Thoracic aorta (tissue), 2 donors: ENCODE measurements at regions not wholly inside any gene's neighbourhood (a gene's known extent, or its start where the extent isn't known, plus 50 kb on each side); places are given as distances from the start of the nearest gene placed in this dataset.

Experiments used
- ATAC-seq: fragments of 150-250 bp; one replicate; pipeline ENCODE4 v1.8.0; 2017; ENCODE audit warnings: low read depth; ENCODE audit not compliant: insufficient number of reproducible peaks, low FRiP score
- DNase-seq: peaks from one replicate; pipeline ENCODE4 v3.0.0-alpha.2; 2020; ENCODE audit warnings: low spot score
- H3K27ac ChIP-seq, 2 donors: fragments of 200-600 bp; sonication (generic); 1 replicate in 1 of 2; 2 replicates in 1 of 2; pipeline ENCODE4 v1.5.1; 2016; ENCODE audit warnings: mild to moderate bottlenecking in 2 of 2, moderate library complexity in 2 of 2
- H3K27me3 ChIP-seq: fragments of 200-600 bp; sonication (generic); replicated peaks from 2 replicates; pipeline ENCODE4 v1.6.0; 2016; ENCODE audit warnings: mild to moderate bottlenecking; ENCODE audit not compliant: insufficient read depth
- H3K36me3 ChIP-seq: fragments of 200-600 bp; sonication (generic); one replicate; pipeline ENCODE4 v1.5.1; 2016
- H3K4me1 ChIP-seq, 2 donors: fragments of 200-600 bp; sonication (generic); 1 replicate in 1 of 2; 2 replicates in 1 of 2; pipeline versions ENCODE4 v1.5.1 to v1.6.0; 2016; ENCODE audit warnings: low read depth in 2 of 2, mild to moderate bottlenecking in 1 of 2; ENCODE audit not compliant: control insufficient read depth in 1 of 2
- H3K4me3 ChIP-seq: fragments of 200-600 bp; sonication (generic); 2 replicates; pipeline ENCODE4 v1.5.1; 2016; ENCODE audit warnings: mild to moderate bottlenecking
- H3K9me3 ChIP-seq: fragments of 200-600 bp; sonication (generic); 2 replicates; pipeline ENCODE4 v1.5.1; 2016
- TF ChIP-seq, protein P1 (sequence below): fragments of 200-600 bp; sonication (generic); IDR thresholded peaks from one replicate; pipeline ENCODE4 v1.5.1; 2019; ENCODE audit warnings: antibody characterized with exemption

DNA sequence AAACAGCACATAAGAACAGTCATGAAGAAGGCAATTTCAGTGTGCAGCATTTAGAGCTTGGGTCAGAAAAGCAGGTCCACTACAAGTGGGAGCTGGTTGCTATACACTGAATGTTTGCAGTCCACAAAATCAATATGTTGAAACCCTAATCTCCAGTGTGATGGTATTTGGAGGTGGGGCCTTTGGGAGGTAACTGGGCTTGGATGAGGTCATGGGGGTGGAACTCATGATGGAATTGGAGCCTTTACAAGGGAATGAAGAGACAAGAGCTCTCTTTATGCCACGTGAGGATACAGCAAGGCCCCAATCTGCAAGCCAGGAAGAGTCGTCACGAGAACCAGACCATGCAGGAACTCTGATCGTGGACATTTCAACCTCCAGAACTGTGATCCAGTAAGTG, 216.7 kb upstream of the SLC35B3 start:
- Histone ChIP-seq H3K9me3 (no peaks in the 10 kb centered on the region), H3K4me1 (no peaks in the 10 kb centered on the region), H3K4me3 (no peak overlapping the region), H3K27ac (no peak overlapping the region), H3K27me3 (no peaks in the 10 kb centered on the region), H3K36me3 (no peaks in the 10 kb centered on the region)
- ATAC-seq (no peak), DNase-seq (no peak)
- TF ChIP-seq, protein P1, sequence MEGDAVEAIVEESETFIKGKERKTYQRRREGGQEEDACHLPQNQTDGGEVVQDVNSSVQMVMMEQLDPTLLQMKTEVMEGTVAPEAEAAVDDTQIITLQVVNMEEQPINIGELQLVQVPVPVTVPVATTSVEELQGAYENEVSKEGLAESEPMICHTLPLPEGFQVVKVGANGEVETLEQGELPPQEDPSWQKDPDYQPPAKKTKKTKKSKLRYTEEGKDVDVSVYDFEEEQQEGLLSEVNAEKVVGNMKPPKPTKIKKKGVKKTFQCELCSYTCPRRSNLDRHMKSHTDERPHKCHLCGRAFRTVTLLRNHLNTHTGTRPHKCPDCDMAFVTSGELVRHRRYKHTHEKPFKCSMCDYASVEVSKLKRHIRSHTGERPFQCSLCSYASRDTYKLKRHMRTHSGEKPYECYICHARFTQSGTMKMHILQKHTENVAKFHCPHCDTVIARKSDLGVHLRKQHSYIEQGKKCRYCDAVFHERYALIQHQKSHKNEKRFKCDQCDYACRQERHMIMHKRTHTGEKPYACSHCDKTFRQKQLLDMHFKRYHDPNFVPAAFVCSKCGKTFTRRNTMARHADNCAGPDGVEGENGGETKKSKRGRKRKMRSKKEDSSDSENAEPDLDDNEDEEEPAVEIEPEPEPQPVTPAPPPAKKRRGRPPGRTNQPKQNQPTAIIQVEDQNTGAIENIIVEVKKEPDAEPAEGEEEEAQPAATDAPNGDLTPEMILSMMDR, result no peak

DNA sequence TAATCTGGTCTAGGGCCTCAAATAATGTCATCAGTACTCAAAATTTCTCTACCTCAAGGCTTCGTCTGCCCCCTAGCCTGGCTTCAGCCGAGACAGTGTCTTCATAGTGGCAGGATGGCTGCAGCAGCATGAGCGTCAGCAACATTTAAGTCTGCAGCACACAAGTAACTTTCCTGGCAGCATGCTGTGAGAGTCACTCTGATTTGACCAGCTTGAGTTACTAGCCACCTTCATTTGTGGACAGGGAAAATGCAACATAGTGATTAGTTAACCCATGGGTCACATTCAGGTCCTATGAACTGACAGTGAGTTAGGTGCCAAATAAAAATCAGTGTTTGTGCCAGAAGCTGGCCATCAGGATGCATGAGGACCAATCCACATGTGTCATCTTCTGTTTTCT, 209.9 kb upstream of the SLC35B3 start:
- no peaks in the 10 kb centered on the region for H3K36me3 ChIP-seq
- DNase-seq (no peak), ATAC-seq (no peak)
- H3K4me1 ChIP-seq, result no peaks in the 10 kb centered on the region
- H3K27me3 ChIP-seq, result no peaks in the 10 kb centered on the region
- no peak overlapping the region for H3K4me3 ChIP-seq
- H3K9me3 ChIP-seq, result no peaks in the 10 kb centered on the region
- H3K27ac ChIP-seq, result no peak overlapping the region
- TF ChIP-seq, protein P1, result no peak

DNA sequence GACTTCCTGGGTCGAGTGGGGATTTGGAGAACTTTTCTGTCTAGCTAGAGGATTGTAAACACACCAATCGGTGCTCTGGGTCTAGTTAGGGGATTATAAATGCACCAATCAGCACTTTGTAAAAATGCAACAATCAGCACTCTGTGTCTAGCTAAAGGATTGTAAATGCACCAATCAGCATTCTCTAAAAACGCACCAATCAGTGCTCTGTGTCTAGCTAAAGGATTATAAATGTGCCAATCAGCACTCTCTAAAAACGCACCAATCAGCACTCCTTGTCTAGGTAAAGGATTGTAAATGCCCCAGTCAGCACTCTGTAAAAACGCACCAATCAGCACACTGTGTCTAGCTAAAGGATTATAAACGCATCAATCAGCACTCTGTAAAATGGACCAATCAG, 209.0 kb upstream of the SLC35B3 start:
- Histone ChIP-seq H3K27me3 (no peaks in the 10 kb centered on the region), H3K36me3 (no peaks in the 10 kb centered on the region), H3K9me3 (no peaks in the 10 kb centered on the region), H3K4me3 (no peak overlapping the region), H3K27ac (no peak overlapping the region), H3K4me1 (no peaks in the 10 kb centered on the region)
- TF ChIP-seq, protein P1, result no peak
- ATAC-seq (no peak), DNase-seq (no peak)

DNA sequence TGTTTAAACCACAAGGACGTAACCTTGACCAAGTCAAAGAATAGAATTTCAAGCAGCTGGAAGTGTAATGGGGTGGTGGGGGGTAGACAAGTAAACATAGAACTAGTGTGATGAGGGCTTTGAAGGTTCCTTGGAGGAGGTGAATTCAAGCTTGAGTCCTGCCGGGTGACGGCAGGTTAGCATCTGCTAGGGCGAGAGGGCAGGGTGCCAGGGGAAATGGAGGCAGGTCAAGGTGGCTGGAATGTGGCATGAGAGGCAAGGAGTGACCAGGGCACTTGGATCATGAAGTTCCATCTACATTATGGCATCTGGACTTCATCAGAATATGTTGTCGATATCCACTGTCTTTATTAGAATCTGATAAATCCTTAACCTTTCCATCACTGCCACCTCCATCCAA, 207.5 kb upstream of the SLC35B3 start:
- TF ChIP-seq, protein P1, result no peak
- Histone ChIP-seq H3K4me1 (no peaks in the 10 kb centered on the region), H3K9me3 (no peaks in the 10 kb centered on the region), H3K36me3 (no peaks in the 10 kb centered on the region), H3K27me3 (no peaks in the 10 kb centered on the region), H3K27ac (no peak overlapping the region), H3K4me3 (no peak overlapping the region)
- DNase-seq, result no peak
- no peak for ATAC-seq

DNA sequence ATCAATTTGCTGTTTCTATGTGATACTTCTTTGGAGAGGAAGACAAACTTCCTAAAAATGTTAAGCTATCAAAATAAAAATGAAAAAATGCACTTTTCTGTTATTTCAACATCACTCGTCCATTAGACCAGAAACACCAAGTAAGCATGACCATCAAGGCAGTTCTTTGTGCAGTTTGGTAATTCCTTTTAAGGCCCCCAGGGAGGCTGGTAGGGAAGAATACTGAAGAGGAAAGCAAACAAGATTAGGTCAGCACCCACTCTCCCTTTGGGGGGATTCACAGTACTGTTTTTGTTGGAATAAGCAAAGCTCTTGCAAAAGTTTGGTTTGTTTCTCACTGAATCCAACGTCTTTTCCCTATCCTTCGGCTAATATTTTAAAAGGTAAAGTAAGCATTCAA, 206.8 kb upstream of the SLC35B3 start:
- ATAC-seq, result no peak

More for the DNA sequence above, 206.8 kb upstream of the SLC35B3 start:
- H3K27me3 ChIP-seq, result no peaks in the 10 kb centered on the region
- no peaks in the 10 kb centered on the region for H3K4me1 ChIP-seq
- no peaks in the 10 kb centered on the region for H3K9me3 ChIP-seq
- TF ChIP-seq, protein P1, result no peak
- no peaks in the 10 kb centered on the region for H3K36me3 ChIP-seq
- DNase-seq, result no peak
- H3K27ac ChIP-seq, result no peak overlapping the region
- H3K4me3 ChIP-seq, result no peak overlapping the region
